EH (cell line): ENCODE measurements at regions not wholly inside any gene's neighbourhood (a gene's known extent, or its start where the extent isn't known, plus 50 kb on each side); places are given as distances from the start of the nearest gene placed in this dataset.
"Not testable (repeated sequence)": the region's sequence is repeated elsewhere in the genome, so short reads cannot be mapped to it uniquely, and the experiment has no call there.

ENCODE experiments used
- DNase-seq: peaks from one replicate; pipeline ENCODE4 v3.0.0-alpha.2; 2015; ENCODE audit warnings: low read depth

GRCh38 chr12:67759829-67760228 is 111.3 kb downstream of the DYRK2 start:
- no peak for DNase-seq

GRCh38 chr12:67760586-67761275 is 112.2 kb downstream of the DYRK2 start:
- no peak for DNase-seq

DNA sequence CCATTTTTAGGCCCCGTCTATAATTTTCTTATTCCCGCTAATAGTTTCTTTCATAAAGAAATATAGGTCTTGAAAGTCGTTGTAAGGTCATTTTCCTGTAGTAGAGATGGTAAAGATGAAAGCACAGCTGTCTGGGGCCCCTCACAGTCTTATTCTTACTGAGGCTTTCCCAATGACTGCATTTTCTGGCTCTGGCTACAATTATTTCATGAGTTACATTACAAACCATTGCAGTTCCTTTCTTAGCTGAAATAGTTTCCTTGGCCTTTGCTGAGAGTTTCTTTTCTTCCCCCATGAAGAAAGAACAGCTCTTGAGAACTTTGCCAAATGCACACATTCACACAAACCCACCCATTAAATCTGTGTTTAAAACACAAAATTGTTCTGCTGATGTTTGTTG is 113.0 kb downstream of the DYRK2 start:
- no peak for DNase-seq

GRCh38 chr12:67764055-67764454 is 115.5 kb downstream of the DYRK2 start:
- no peak for DNase-seq

DNA sequence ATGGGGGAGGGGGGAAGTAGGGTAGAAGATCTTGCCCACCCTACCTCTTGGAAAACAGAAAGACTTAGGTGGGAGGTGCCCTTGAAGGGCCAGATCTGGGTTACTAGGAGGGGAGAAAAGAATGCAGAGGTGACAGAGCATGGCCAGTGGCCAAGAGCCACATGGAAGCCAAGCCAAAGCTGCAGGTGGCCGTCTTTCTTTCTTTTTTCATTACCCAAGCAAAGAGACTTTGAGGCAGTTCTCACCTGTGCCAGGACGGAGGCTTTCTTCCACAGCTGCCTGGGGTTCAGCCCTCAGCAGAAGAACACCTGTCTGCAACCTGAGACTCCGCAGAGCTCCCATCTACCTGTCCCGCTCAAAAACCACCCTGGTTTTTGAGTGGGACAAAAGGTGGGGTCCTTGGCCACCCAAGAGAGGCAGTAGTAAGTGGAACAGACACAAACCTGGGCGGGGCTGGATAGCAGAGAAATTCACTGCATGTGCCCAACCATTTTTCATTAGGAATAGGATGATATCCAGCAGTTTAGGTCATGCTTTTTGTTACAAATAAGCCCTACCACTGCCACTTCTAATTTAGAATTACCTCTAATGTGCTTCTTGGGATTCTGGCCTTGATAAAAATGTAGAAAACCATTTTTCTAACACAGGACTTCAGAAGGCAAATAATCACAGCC is 116.5 kb downstream of the DYRK2 start:
- DNase-seq, result no peak

- peak; percentile 90 for DNase-seq
Measured at GRCh38 chr12:67765776-67766766, 117.5 kb downstream of the DYRK2 start.

DNA sequence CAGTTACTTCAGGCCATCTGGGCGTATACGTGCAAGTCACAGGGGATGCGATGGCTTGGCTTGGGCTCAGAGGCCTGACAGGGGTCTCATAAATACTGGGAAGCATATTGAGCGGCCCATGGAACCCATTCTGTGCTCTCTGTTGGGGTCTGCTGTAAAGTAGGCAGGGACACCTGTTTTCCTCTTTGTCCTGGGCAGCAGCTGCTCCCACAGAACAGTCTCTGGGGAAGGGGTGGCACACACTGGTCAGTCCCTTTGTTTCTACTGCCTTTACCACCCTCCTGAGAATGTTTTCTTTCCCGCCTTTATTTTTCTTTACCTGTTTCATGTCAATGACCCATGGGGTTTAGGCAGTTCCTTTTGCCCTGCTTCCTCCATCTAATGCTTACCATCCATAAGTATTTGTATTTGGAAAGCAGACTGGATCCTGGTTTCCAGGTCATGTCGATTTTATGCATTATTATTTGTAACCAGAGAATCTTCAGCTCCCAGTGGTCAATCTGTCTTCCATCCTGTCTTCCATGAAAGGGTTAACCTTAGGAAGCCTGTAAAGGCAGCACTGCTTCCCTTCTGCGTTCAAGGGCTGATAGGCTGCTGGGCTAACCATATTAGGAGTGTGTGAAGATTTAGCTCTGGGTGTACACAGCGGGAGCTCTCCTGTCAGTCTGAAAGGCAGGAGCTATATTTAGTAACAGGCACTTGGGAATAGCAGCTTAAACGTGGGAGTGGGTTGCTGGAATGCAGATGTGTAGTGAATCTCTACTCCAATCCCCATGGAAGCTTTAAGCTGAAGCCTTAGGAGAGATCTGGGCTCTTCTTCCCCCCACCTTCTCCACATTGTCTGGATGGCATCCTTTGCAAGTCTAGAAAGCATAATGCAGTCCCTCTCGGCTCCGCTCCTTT is 124.0 kb downstream of the DYRK2 start:
- peak; percentile 88 for DNase-seq

GRCh38 chr12:67773896-67774295 is 125.4 kb downstream of the DYRK2 start:
- peak; percentile 59 for DNase-seq

- no peak for DNase-seq
Measured at GRCh38 chr12:67774983-67775587, 126.5 kb downstream of the DYRK2 start.

DNA sequence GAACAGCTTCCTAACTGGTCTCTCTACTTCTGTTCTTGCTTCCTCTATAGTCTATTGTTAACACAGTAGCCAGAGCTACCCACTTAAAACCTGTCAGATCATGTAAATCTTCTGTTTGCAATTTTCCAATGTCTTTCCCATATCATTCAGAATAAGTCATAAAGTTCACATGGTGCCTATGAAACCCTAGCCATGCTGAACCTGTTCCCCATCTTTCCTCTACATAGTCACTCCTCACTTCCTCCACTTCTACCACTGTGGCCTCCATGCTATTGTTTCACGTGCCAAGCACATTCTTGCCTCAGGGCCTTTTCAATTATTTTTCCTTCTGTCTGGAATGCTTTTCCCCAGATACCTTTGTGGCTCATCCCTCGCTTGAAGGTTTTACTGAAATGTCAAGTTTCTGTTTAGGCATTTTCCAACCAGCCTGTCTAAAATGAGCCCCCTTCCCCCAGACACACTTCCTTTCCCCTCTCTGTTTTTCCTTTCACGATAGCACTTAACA is 132.1 kb downstream of the DYRK2 start:
- peak; percentile 61 for DNase-seq

GRCh38 chr12:67782573-67782972 is 134.0 kb downstream of the DYRK2 start:
- DNase-seq, result no peak

- DNase-seq, result no peak
Measured at GRCh38 chr12:67783393-67783792, 134.8 kb downstream of the DYRK2 start.

GRCh38 chr12:67784831-67785230 is 136.3 kb downstream of the DYRK2 start:
- no peak for DNase-seq

- no peak for DNase-seq
Measured at GRCh38 chr12:67786086-67786485, 137.5 kb downstream of the DYRK2 start.

DNA sequence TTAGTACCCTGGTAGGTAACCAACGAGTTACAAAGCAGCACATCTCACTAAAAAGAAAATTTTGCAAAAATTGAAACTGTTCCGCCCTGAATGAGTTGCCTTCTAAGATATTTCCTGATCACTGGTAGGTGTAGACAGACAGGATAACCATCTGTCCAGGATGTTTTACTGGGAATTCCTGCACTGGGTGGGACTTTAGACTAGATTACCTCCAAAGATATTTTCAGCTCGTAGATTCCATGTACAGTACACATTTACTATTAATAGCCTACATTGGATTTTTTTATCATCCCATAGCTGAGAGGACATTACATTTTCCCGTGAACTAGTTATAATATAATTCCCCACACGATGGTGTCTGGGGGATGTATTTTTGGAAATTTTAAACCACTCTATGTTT is 139.6 kb downstream of the DYRK2 start:
- peak; percentile 40 for DNase-seq

- DNase-seq, result no peak
Measured at GRCh38 chr12:67789266-67789665, 140.7 kb downstream of the DYRK2 start.

GRCh38 chr12:67790660-67791059 is 142.1 kb downstream of the DYRK2 start:
- DNase-seq, result peak; percentile 46

- not testable (repeated sequence) for DNase-seq
Measured at GRCh38 chr12:67791362-67791761, 142.8 kb downstream of the DYRK2 start.

DNA sequence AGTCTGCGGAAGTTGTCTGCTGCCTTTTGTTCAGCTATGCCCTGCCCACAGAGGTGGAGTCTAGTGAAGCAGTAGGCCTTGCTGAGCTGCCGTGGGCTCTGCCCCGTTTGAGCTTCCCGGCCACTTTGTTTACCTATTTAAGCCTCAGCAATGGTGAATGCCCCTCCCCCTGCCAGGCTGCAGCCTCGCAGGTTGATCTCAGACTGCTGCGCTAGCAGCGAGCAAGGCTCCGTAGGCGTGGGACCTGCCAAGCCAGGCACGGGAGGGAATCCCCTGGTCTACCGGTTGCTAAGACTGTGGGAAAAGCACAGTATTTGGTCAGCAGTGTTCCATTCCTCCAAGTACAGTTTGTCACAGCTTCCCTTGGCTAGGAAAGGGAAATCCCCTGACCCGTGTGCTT is 143.6 kb downstream of the DYRK2 start:
- no peak for DNase-seq

DNA sequence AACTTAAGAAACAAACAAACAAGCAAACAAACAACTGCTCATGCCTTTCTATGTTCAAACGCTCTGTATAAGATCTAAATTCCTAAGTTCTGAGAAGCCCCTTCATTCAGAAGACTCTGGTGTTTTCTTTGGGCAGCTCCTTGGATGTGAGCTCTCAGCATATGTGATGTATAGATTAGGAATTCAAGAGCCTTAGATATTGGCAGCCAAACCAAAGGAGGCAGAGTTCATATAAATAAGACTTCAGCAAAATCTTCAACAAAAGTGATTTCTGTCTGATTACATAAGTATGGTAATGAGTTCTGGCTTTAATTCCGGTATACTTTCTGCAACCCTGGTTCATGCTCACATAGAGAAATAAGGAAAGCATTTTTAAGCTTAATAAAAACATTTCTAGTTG is 145.6 kb downstream of the DYRK2 start:
- DNase-seq, result peak; percentile 69

- DNase-seq, result no peak
Measured at GRCh38 chr12:67795236-67795635, 146.7 kb downstream of the DYRK2 start.
